NCI-H146 treated with DMSO at 0.1 percent for 48 hours (cell line): ENCODE measurements at regions not wholly inside any gene's neighbourhood (a gene's known extent, or its start where the extent isn't known, plus 50 kb on each side); places are given as distances from the start of the nearest gene placed in this dataset.
"Not testable (repeated sequence)": the region's sequence is repeated elsewhere in the genome, so short reads cannot be mapped to it uniquely, and the experiment has no call there.

ENCODE experiments used
- DNase-seq: peaks from one replicate; lab custom pipeline; 2025; ENCODE audit not compliant: unreplicated experiment; lab: John Stamatoyannopoulos, UW

DNA sequence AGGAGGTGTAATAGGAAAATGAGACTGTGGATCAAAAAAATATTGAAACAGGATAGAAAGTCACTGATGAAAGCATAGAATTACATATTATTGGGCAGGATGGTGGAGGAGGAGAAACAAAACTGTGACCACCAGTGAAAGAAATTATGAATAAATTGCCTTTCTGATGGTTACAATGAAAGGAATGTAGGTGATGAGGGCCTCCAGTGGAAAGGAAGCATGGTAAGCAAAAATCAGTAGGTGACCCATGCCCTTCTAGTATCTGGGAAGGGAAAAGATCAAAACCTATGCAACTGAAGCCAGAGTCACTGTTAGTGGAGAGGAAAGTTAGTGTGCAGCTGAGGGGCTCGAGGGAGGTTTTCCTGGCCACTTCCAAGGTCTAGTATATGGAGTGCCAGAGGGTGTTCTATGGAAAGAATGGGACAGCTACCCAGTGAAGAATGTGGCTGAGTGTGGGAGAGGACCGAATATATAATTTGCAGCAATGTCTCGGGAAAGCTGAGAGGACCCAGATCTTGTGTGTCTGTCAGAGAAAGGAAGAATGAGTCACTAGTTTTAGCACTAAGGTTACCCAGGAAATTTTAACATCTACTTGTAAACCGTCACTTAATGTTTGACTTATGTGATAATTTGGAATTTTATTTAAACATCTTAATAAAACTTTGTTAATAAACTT lies 146.2 kb downstream of the NFKBIZ start:
- no peak for DNase-seq

DNA sequence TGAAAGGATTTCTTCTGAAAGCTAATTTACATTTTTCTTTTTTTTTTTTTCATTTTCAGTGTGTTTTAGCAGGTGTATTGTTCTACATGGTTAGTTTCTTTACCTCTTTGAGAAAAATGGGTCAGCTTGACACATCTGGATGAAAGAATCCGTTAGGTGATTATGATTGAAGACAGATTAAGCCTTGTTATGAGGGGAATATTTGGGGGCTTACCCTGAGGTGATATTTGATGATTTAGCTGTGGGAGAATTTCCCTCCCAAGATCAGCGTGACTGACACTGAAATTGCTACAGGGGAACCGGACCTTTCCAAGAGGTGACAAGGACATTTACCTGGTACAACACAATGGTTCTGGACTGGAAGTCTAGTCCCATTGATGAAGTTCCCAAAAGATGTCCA lies 147.5 kb downstream of the NFKBIZ start:
- DNase-seq, result no peak

DNA sequence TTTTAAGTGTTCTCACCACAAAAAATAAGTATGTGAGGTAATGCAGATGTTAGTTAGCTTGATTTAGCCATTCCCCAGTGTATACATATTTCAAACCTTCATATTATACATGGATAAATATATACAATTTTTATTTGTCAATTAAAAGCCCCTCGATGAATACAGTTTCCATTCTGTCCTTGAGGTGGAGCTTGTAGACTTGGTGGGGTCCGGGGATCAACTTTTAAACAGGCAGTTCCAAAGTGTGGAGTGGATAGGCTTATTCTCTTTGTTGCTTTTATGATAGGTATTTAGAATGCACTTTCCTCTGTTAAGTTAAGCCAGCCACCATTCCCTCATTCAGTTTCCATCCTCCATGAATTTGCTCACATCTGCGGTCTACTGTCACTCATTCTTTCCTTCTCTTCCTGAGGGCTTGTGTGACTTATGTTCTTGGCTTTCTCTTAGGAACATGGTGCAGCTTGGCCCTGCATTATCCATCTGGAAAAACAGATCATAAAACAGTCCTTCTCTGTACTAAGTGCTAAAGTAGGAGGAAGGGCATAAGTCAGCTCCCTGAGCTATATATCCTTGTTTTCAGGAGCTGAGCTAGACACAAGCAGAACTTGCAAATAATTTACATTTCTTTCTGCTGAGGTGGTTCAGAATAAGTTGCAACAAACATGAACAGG lies 149.1 kb downstream of the NFKBIZ start:
- DNase-seq, result no peak

DNA sequence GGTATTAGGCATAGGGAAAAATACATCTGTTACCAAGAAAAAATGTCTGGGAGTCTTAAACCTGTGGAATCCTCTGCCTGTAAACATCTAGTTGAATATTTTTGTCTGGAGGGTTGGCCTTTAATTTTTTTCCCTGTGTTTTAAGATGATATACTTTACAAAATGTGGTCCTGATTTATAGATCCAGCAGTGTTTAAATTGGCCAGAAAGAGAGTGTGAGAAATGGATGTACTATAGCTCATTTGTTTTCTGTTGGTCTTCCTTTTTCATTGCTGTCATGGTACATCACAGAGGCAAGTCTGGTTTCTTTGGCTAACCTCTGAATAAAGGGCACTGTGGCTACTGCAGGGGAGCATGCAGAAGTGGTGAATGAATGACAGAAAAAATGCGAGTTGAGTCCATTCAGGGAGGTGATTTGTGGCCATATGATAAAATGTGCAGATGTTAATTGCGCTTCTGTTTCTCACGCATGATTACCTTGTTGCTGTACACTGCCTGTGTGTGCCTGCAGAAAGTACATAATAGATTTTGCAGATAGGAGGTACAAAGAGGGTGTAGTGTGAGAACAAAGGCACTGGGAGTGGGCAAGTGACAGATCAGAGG lies 150.0 kb downstream of the NFKBIZ start:
- DNase-seq, result no peak

DNA sequence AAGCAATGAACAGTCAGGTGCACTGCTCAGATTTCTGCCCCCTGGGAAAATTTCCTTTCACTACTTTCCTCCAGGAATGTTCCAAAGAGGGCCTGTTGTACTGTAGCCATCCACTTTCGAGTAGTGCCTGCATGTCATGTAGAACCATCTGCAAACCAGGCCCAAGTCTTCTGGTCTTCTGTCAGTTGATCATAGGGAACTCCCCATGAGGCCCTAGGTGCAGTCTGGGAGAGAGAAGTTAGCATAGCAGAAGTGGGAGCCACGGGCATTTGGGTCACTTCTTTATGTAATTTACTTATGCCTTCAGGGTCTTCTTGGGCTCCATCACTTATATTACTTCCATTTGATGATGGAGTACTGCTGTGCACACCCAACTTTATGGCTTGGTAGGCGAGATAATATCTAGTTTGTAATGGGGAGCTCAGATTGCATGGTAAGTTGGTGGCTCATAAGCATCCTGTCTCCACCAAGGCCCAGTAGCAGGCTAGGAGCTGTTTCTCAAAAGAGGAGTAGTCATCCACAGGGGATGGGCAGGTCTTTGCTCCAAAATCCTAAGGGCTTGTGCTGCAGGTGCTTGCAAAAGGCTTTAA lies 151.4 kb downstream of the NFKBIZ start:
- DNase-seq, result no peak

DNA sequence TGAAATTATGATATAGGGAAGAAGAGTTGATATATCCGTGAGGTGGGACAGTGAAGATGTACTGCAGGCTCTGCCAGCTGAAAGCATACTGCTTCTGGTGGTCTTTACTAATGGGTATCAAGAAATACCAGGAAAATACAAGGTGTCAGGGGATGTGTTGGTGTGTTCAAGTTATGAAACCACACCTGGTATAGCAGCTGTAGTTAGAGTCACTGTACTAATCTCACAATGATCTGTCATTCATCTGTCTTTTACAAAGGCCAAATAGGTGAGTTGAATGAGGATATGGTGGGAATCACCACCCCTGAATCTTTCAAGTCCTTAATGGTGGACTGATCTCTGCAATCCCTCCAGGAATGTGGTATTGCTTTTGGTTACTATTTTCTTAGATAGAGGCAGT lies 152.7 kb downstream of the NFKBIZ start:
- no peak for DNase-seq

DNA sequence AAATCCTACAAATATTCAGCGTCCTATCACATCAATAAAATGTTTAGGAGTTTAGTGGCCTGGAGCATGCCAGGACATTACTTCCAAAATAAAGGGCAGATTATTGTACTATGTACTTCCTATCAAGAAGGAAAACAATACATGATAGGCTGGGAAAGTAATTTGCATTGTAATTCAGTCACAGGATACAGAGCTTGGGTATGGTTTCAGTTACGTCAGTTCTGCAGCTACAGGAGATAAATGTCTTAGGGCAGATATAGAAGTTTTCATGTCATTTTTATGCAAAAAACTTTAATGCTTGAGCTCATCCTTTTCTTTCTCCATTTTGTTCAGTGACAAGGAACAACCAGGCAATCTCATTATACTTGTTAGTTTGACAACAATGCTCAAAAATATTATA lies 155.2 kb downstream of the NFKBIZ start:
- no peak for DNase-seq

DNA sequence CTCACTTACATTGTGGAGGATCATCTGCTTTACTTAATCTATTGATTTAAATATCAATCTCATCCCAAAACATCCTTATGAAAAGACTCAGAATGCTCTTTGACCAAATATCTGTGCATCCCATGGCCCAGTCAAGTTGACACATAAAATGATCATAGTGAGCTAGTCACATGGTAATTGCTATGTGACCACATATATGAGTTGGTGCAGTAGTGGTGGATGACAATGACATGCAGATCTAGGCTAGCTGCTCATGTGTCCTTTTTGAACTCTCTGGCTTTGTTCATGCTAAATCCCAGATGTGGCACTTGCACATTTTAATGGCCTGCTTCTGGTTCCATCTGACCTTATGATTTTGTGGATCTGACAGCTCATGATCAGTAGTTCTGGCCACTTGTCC lies 156.2 kb downstream of the NFKBIZ start:
- no peak for DNase-seq

DNA sequence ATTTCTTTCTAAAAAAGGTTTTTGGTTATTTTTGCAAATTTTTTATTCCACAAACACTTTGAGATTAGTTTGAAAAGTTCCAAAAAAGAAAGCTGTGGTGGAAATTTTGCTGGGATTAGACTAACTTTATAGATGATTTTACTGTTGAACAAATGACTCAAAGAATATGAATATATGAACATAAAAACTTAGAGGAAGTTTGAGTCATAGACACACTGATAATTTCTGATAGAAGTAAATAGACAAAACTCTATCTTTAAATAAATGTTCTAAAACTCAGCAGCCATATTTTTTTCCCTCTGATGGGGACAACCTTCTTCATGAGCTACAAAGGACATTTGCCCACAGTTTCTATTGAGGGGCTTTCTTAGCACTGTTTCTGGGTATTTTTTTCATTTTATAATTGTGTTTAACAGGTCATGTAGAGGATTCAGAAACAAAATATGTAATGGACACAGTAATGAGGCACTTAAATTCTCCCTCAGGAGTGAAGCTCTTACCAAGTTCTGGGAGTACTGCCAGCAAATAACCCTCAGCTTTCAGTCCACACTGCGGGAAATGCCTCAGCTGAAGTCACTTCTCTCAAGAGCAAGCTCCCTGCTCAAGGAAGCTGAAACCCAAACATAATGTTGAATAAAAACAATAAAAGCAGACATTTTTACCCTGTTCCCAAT lies 157.6 kb downstream of the NFKBIZ start:
- no peak for DNase-seq

DNA sequence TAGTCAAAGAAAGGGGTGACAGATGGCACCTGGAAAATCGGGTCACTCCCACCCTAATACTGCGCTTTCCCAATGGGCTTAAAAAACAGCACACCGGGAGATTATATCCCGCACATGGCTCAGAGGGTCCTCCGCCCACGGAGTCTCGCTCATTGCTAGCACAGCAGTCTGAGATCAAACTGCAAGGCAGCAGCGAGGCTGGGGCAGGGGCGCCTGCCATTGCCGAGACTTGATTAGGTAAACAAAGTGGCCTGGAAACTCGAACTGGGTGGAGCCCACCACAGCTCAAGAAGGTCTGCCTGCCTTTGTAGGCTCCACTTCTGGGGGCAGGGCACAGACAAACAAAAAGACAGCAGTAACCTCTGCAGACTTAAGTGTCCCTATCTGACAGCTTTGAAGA lies 159.1 kb downstream of the NFKBIZ start:
- not testable (repeated sequence) for DNase-seq

DNA sequence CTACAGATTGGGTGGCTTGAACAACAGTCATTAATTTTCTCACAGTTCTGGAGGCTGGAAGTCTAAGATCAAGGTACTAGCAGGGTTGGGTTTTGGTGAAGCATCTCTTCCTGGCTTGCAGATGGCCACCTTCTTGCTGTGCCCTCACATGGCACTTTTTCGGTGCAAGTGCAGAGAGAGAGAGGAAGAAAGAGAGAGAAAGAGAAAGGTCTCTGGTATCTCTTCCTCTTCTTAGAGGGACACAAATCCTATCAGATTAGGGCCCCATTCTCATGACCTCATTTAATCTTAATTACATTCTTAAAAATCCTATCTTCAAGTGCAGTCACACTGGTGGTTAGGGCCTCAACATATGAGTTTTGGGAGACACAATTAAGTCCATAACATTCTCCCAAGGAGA lies 167.1 kb downstream of the NFKBIZ start:
- no peak for DNase-seq

DNA sequence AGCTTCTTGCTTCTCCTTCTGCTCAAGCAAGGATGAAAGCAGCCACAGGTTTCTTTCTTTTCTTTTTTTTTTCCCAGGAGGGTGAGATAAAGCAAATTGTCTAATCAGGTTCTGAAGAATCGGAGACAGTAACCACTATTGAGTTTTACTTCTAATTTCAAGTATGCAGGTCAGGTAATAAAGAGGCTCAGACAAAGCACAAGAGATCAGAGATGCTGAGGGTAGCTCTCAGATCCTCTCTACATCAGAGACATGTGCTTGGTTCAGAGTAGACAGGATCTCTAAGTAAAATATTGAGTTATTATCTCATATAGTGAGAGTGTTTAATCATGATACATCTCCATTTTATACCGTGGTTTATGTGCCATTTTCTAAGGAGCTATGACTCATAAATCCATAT lies 168.5 kb downstream of the NFKBIZ start:
- DNase-seq, result no peak

DNA sequence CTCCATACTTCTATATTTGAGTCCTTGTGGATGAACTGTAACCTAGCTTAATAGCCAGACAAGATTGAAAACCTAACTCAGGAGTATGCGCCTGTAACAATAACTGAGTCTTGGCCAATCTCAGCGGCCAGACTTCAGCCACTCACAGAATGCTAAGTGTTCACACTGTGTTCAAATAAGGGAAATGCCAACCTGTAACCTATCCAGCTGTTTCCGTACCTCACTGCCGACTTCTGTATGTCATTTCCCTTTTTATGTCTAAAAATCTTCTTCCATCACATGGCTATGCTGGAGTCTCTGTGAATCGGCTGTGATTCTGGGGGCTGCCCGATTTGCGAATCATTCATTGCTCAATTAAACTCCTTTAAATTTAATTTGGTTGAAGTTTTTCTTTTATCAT lies 169.2 kb downstream of the NFKBIZ start:
- DNase-seq, result no peak

DNA sequence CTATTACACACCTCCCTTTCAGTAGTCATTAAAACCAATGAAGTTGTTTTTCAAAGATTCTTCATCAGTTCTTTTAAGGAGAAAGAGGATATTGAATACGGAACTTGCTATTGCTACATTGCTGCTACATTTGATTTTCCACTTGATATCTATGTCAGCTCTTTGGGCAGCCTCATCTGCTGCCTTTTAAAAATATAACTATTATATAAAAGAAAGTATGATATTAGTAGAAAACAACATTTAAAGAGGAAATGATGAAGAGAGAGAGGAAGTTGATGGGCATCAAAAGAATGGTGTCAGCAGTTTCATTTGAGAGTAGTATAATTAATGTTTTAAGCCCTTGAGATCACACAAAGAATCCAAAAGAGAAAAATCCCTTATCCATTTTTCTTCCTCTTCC lies 171.4 kb downstream of the NFKBIZ start:
- DNase-seq, result no peak

DNA sequence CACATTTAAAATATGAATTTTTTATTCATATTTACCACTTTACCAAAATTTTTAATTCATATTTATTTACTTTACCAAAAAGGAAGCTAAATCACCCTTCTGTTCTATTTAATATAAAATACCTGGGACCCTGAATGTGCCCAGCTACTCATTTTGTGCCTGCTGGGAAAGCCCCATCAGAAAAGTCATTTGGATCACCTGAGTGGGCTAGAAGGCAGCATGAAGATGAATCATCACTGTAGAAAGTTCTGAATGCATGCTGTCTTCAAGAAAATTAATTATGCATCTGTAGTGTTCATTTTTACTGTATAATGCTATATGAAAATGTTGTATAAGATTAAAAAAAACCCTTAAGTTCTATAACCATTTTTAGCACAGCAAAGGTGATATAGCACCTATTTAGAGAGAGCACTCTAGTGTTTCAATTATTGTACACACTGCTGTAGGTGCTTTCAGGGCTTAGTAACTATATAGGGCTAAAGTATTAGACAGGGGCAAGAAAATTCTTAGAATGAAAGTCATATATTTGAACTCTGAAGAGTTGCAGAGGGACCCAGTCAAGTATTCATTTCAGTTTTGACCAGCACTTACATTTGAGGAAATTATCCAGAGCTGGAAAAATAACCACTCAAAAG lies 175.1 kb downstream of the NFKBIZ start:
- no peak for DNase-seq

DNA sequence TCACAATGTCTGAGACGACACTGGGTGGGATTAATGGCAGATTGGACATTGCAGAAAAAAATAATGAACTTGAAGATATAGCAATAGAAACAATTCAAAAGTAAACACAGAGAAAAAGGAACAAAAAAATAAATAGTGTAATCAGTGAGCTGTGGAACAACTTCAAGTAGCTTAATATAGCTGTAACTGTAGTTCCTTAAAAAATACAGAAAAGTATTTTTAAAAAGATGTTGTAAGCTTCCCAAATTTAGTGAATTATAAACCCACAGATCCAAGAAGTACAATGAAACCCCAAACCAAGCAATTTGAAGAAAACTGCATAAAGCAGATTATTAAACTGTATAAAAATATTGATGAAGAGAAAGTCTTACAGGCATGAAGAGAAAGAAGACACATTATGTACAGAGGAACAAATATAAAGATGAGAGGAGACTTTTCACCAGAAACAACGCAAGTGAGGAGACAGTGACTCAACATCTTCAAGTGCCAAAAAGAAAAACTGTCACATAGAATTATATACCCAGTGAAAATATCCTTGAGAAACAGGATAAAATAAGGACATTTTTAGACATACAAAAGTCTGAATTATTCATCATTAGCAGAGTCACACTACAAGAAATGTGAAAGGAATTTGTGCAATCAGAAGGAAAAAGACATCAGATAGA lies 176.4 kb downstream of the NFKBIZ start:
- no peak for DNase-seq

DNA sequence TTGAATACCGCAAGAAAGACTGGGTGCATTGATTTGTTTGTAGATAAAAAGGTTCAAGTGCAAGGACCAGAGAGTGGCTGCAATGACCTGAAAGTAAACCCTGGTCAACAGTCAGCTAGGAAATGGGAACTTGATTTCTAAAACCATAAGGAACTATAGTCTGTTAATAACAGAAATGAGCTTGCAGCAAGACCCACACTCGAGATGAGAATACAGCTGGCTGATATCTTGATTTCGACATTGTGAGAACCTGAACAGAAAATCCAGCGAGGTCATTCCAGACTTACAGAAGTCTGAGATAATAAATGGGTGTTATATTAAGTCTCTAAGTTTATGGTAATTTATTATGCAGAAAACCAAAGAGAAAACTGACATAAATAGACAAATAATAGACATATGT lies 177.3 kb downstream of the NFKBIZ start:
- DNase-seq, result no peak

DNA sequence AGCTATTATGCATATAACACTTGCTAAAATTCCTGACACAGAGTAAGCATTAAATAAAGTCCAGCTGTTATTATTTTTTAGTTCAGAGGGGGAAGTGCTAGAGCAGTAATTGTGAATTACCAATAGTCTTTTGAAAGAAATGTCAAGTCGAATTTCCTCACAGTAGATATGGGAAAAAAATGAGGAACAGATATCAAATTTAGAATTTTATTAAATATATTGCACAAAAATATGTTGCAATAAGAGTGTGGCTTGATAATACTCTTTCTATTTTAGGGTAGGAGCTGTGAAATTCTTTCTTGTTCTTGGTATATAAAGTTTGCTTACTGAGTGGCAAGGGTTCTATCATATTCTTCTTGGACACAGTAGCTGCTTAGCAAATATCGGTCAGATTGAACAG lies 181.3 kb downstream of the NFKBIZ start:
- no peak for DNase-seq

DNA sequence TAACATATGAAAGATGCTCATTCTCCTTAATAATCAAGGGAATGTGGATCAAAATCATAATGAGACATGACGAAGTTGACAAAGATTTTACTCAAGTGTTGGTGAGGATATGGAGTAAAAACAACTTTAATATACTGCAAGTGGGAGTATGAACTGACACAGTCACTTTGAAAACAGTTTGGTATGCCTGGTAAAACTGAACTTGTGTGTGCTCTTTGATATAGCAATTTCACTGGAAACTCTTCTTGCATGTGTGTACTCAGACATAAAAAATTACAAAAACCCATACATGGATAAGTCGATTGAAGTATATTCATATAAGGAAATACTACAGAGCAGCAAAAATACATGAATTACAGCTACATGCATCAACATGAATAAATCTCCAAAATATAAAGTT lies 182.5 kb downstream of the NFKBIZ start:
- no peak for DNase-seq

DNA sequence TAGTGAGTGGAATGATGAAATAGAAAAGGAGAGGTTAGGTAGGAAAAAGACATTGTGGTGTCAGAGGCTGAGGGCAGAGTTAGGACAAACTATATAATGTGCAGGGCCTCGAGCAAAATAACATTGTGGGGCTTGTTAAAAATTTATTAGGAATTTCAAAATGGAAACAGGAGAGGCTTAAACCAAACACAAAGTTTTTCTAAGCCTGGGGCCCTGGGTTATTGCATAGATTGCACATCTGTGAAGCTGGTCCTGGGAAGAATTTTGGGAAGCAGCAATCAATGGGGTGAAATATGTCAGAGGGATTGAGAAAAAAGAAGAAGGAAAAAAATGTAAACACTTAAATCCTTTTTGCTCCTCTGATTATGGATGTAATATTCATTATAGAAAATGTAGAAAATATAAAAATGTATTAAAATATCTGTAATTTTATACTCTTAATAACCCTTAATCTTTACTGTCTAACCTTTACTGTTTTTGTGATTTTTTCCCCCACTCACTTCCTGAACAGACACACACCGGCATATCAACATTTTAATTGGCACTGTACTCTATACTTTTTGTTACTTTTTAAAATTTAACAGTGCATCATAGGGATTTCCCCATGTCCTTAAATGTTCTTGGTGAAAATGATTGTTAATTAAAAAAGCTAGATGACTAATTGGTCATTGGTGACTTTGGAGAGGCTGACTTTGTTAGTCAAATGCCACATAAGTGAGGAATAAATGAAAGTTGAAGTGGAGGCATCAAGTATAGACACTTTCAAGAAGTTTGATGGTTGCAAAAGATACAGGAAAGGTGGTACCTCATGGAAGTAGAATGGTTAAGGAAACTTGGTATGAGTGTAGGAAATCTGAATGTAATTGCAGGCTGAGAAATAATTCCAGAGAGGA lies 183.4 kb downstream of the NFKBIZ start:
- DNase-seq, result no peak
